HEK293 (cell line): ENCODE measurements at regions not wholly inside any gene's neighbourhood (a gene's known extent, or its start where the extent isn't known, plus 50 kb on each side); places are given as distances from the start of the nearest gene placed in this dataset.

Source experiments
- CTCF ChIA-PET: fragments of 350-600 bp; formaldehyde crosslinking; extraction: SDS; loops from one replicate; lab custom pipeline; 2021; ENCODE audit warnings: antibody characterized with exemption; lab: Yijun Ruan, JAX
- POLR2A ChIA-PET: fragments of 300-600 bp; formaldehyde crosslinking; extraction: SDS; loops from one replicate; lab custom pipeline; 2020; ENCODE audit warnings: antibody characterized with exemption, inconsistent platforms; lab: Yijun Ruan, JAX
- H3K27ac ChIP-seq: fragments of 200-500 bp; sonication (Bioruptor generic); 2 replicates; pipeline ENCODE4 v1.5.1; 2014; ENCODE audit warnings: low read depth, low read length, control low read depth, inconsistent platforms; ENCODE audit errors: extremely low read depth
- H3K36me3 ChIP-seq, 2 experiments: fragments of 200-500 bp in 1 of 2; sonication (Bioruptor generic) in 1 of 2; 1 replicate in 1 of 2; 2 replicates in 1 of 2; pipeline ENCODE4 v1.5.1; 2014 to 2017; ENCODE audit warnings: inconsistent platforms in 2 of 2, low read length in 2 of 2; ENCODE audit not compliant: control insufficient read depth in 2 of 2, insufficient read depth in 1 of 2
- H3K4me1 ChIP-seq: fragments of 200-500 bp; sonication (Bioruptor generic); 2 replicates; pipeline ENCODE4 v1.5.1; 2014; ENCODE audit warnings: mild to moderate bottlenecking, low read length, inconsistent platforms; ENCODE audit not compliant: control insufficient read depth, insufficient read depth
- H3K4me3 ChIP-seq: 2 replicates; pipeline ENCODE4 v1.5.1; 2011; ENCODE audit warnings: low read depth, mild to moderate bottlenecking, control low read depth, low read length, moderate library complexity
- H3K9me3 ChIP-seq: fragments of 200-500 bp; sonication (Bioruptor generic); 2 replicates; pipeline ENCODE4 v1.5.1; 2014; ENCODE audit warnings: low read depth, low read length, inconsistent platforms; ENCODE audit not compliant: control insufficient read depth, insufficient read depth
- GLIS1 ChIP-seq: fragments of 450-650 bp; formaldehyde crosslinking; IDR thresholded peaks from 2 replicates; pipeline ENCODE4 v1.5.1; 2016; ENCODE audit warnings: missing biosample characterization, missing genetic modification characterization
- HOXA7 ChIP-seq: sonication (generic); formaldehyde crosslinking; IDR thresholded peaks from 2 replicates; pipeline ENCODE4 v1.8.1; 2022; ENCODE audit warnings: missing genetic modification reagents, borderline replicate concordance
- HOXD13 ChIP-seq: sonication (generic); formaldehyde crosslinking; IDR thresholded peaks from 2 replicates; pipeline ENCODE4 v1.8.0; 2022; ENCODE audit warnings: missing genetic modification reagents, borderline replicate concordance
- KLF10 ChIP-seq: fragments of 450-650 bp; IDR thresholded peaks from 2 replicates; pipeline ENCODE4 v1.5.1; 2018; ENCODE audit warnings: missing biosample characterization, mild to moderate bottlenecking, missing genetic modification characterization
- PRDM1 ChIP-seq: fragments of 450-650 bp; formaldehyde crosslinking; IDR thresholded peaks from 2 replicates; pipeline ENCODE4; 2016; ENCODE audit warnings: missing biosample characterization, missing genetic modification characterization
- SP2 ChIP-seq: fragments of 450-650 bp; formaldehyde crosslinking; IDR thresholded peaks from 2 replicates; pipeline ENCODE4 v1.5.1; 2016; ENCODE audit warnings: missing biosample characterization, missing genetic modification characterization
- ZBTB21 ChIP-seq: fragments of 450-650 bp; formaldehyde crosslinking; IDR thresholded peaks from 2 replicates; pipeline ENCODE4 v1.5.1; 2017; ENCODE audit warnings: missing biosample characterization, missing genetic modification characterization
- ZBTB26 ChIP-seq: fragments of 450-650 bp; formaldehyde crosslinking; optimal IDR thresholded peaks from 2 replicates; pipeline ENCODE3; 2016; ENCODE audit warnings: missing biosample characterization, mild to moderate bottlenecking, missing genetic modification characterization
- ZBTB49 ChIP-seq: fragments of 450-650 bp; formaldehyde crosslinking; IDR thresholded peaks from 2 replicates; pipeline ENCODE4 v1.5.1; 2016; ENCODE audit warnings: missing biosample characterization, missing genetic modification characterization, low read depth
- ZNF138 ChIP-seq: fragments of 450-650 bp; formaldehyde crosslinking; IDR thresholded peaks from 2 replicates; pipeline ENCODE4 v1.5.1; 2016; ENCODE audit warnings: missing biosample characterization, missing genetic modification characterization, borderline replicate concordance
- ZNF146 ChIP-seq: fragments of 450-650 bp; formaldehyde crosslinking; IDR thresholded peaks from 2 replicates; pipeline ENCODE4 v1.5.1; 2016; ENCODE audit warnings: missing biosample characterization, missing genetic modification characterization
- ZNF169 ChIP-seq: fragments of 450-650 bp; formaldehyde crosslinking; IDR thresholded peaks from 2 replicates; pipeline ENCODE4 v1.5.1; 2016; ENCODE audit warnings: missing biosample characterization, missing genetic modification characterization
- ZNF175 ChIP-seq: fragments of 450-650 bp; formaldehyde crosslinking; IDR thresholded peaks from 2 replicates; pipeline ENCODE4 v1.5.1; 2016; ENCODE audit warnings: missing biosample characterization, missing genetic modification characterization
- ZNF221 ChIP-seq: fragments of 450-650 bp; formaldehyde crosslinking; IDR thresholded peaks from 2 replicates; pipeline ENCODE4 v1.5.1; 2017; ENCODE audit warnings: missing biosample characterization, missing genetic modification characterization, borderline replicate concordance
- ZNF394 ChIP-seq: fragments of 450-650 bp; formaldehyde crosslinking; IDR thresholded peaks from 2 replicates; pipeline ENCODE4 v1.5.1; 2016; ENCODE audit warnings: missing biosample characterization, missing genetic modification characterization, mild to moderate bottlenecking, moderate library complexity, borderline replicate concordance
- ZNF521 ChIP-seq: fragments of 450-650 bp; formaldehyde crosslinking; IDR thresholded peaks from 2 replicates; pipeline ENCODE4 v1.5.1; 2017; ENCODE audit warnings: missing biosample characterization, mild to moderate bottlenecking, missing genetic modification characterization
- ZNF549 ChIP-seq: fragments of 450-650 bp; IDR thresholded peaks from 2 replicates; pipeline ENCODE4 v1.5.1; 2018; ENCODE audit warnings: missing biosample characterization, missing genetic modification characterization, mild to moderate bottlenecking, inconsistent platforms, moderate library complexity
- ZNF610 ChIP-seq: fragments of 450-650 bp; formaldehyde crosslinking; IDR thresholded peaks from 2 replicates; pipeline ENCODE4 v1.5.1; 2016; ENCODE audit warnings: missing biosample characterization, missing genetic modification characterization, borderline replicate concordance
- ZNF621 ChIP-seq: fragments of 450-650 bp; formaldehyde crosslinking; IDR thresholded peaks from 2 replicates; pipeline ENCODE4 v1.5.1; 2017; ENCODE audit warnings: missing biosample characterization, missing genetic modification characterization
- ZNF623 ChIP-seq: fragments of 450-650 bp; formaldehyde crosslinking; IDR thresholded peaks from 2 replicates; pipeline ENCODE4 v1.5.1; 2016; ENCODE audit warnings: missing biosample characterization, missing genetic modification characterization
- ZNF626 ChIP-seq: fragments of 450-650 bp; sonication (Bioruptor Pico); formaldehyde crosslinking; IDR thresholded peaks from 2 replicates; pipeline ENCODE4 v1.5.1; 2018; ENCODE audit warnings: missing biosample characterization, missing genetic modification characterization, inconsistent platforms
- ZNF658 ChIP-seq: fragments of 450-650 bp; formaldehyde crosslinking; IDR thresholded peaks from 2 replicates; pipeline ENCODE4; 2016; ENCODE audit warnings: missing biosample characterization, missing genetic modification characterization
- ZNF707 ChIP-seq: fragments of 450-650 bp; formaldehyde crosslinking; IDR thresholded peaks from 2 replicates; pipeline ENCODE4 v1.5.1; 2016; ENCODE audit warnings: missing biosample characterization, missing genetic modification characterization
- ZNF747 ChIP-seq: fragments of 450-650 bp; formaldehyde crosslinking; IDR thresholded peaks from 2 replicates; pipeline ENCODE4 v1.5.1; 2016; ENCODE audit warnings: missing biosample characterization, missing genetic modification characterization
- ZNF768 ChIP-seq: fragments of 450-650 bp; formaldehyde crosslinking; IDR thresholded peaks from 2 replicates; pipeline ENCODE4 v1.5.1; 2018; ENCODE audit warnings: missing biosample characterization, mild to moderate bottlenecking, missing genetic modification characterization
- ZNF776 ChIP-seq: fragments of 450-650 bp; formaldehyde crosslinking; IDR thresholded peaks from 2 replicates; pipeline ENCODE4 v1.5.0; 2017; ENCODE audit warnings: missing biosample characterization, missing genetic modification characterization, borderline replicate concordance
- ZNF830 ChIP-seq: fragments of 450-650 bp; IDR thresholded peaks from 2 replicates; pipeline ENCODE4 v1.5.0; 2018; ENCODE audit warnings: missing biosample characterization, missing genetic modification characterization, low read depth, mild to moderate bottlenecking, moderate library complexity

- no peak for TF ChIP-seq ZNF658
- TF ChIP-seq HOXA7: no peak
- TF ChIP-seq PRDM1 (tag by site-specific recombination): no peak
- TF ChIP-seq ZNF747 (tag by site-specific recombination): no peak
- no peak for TF ChIP-seq ZNF707 (tag by site-specific recombination)
- TF ChIP-seq ZNF146 (tag by site-specific recombination): no peak
- no peak for TF ChIP-seq ZNF623 (tag by site-specific recombination)
- no peak for TF ChIP-seq SP2 (tag by site-specific recombination)
- TF ChIP-seq ZNF138 (tag by site-specific recombination): no peak
- TF ChIP-seq ZNF610 (tag by site-specific recombination): no peak
- no peak for TF ChIP-seq ZNF169
- TF ChIP-seq ZNF776 (tag by site-specific recombination): no peak
- no peak for TF ChIP-seq GLIS1 (tag by site-specific recombination)
- no peak for TF ChIP-seq KLF10 (tag by site-specific recombination)
- TF ChIP-seq ZNF830 (tag by site-specific recombination): no peak
- TF ChIP-seq ZBTB26 (tag by site-specific recombination): no peak
- TF ChIP-seq HOXD13 (CRISPR knock-in tag): no peak
- TF ChIP-seq ZNF221 (tag by site-specific recombination): no peak
- TF ChIP-seq ZNF521 (tag by site-specific recombination): no peak
- TF ChIP-seq ZBTB21 (tag by site-specific recombination): no peak
- Histone ChIP-seq H3K4me1 (no peaks in the 10 kb centered on the region), H3K27ac (no peak overlapping the region), H3K9me3 (no peaks in the 10 kb centered on the region), H3K36me3 (no peaks in the 10 kb centered on the region), H3K4me3 (no peak overlapping the region)
- ChIA-PET POLR2A (no interaction called here), CTCF (interaction anchor here (0.7 kb wide), 1 partner anchor 1740 kb away, joined by 3 read pairs; no protein-coding TSS in a partner anchor)
These were observed 467.1 kb upstream of the SOX5 start for GRCh38 chr12:24416423-24417109.

- CTCF ChIA-PET: interaction anchor here (0.7 to 1.0 kb wide), 2 partner anchors 12 to 1740 kb away, joined by 3 read pairs; no protein-coding TSS in a partner anchor
- no peaks in the 10 kb centered on the region for H3K4me1 ChIP-seq
- no peak overlapping the region for H3K4me3 ChIP-seq
- no peaks in the 10 kb centered on the region for H3K36me3 ChIP-seq
- no peak overlapping the region for H3K27ac ChIP-seq
- no peaks in the 10 kb centered on the region for H3K9me3 ChIP-seq
- TF ChIP-seq ZNF175 (tag by site-specific recombination) (no peak), ZBTB21 (tag by site-specific recombination) (no peak), ZNF394 (tag by site-specific recombination) (no peak), ZNF621 (tag by site-specific recombination) (no peak), ZNF626 (tag by site-specific recombination) (no peak), ZNF768 (no peak), ZNF776 (tag by site-specific recombination) (no peak), ZBTB49 (tag by site-specific recombination) (no peak), ZNF549 (tag by site-specific recombination) (no peak)
- TF ChIP-seq, all 188 proteins: peak for 0
- POLR2A ChIA-PET: no interaction called here
These were observed 466.5 kb upstream of the SOX5 start for GRCh38 chr12:24415934-24416333.
